IMR-90 (cell line): ENCODE measurements at regions not wholly inside any gene's neighbourhood (a gene's known extent, or its start where the extent isn't known, plus 50 kb on each side); places are given as distances from the start of the nearest gene placed in this dataset.

Source experiments
- ATAC-seq: fragments of 200-7000 bp; cut with Tn5 transposase; 2 replicates; pipeline ENCODE4 v1.9.1; 2020; ENCODE audit warnings: low read depth, mild to moderate bottlenecking, moderate library complexity
- BruUV-seq: library from RNA; stranded (reverse); fragments of 400-500 nt; replicated peaks from 2 replicates; lab custom pipeline; 2021; lab: Mats Ljungman, UMichigan
- CTCF ChIA-PET: fragments of 300-600 bp; formaldehyde crosslinking; extraction: SDS; loops from one replicate; lab custom pipeline; 2021; ENCODE audit warnings: antibody characterized with exemption; lab: Yijun Ruan, JAX
- POLR2A ChIA-PET: fragments of 300-600 bp; sonication (Branson Sonifier 250); formaldehyde crosslinking; loops from one replicate; lab custom pipeline; 2022; ENCODE audit warnings: antibody characterized with exemption; ENCODE audit not compliant: unreplicated experiment; lab: Charles Lee
- DNase-seq: peaks from one replicate; pipeline ENCODE4 v3.0.0; 2013
- H2AFZ ChIP-seq: replicated peaks from 2 replicates; pipeline ENCODE3; 2013; ENCODE audit warnings: low read length, mild to moderate bottlenecking; ENCODE audit not compliant: poor library complexity
- H2AK5ac ChIP-seq: 2 replicates; pipeline ENCODE4 v1.6.1; 2013; ENCODE audit warnings: low read depth, low read length, inconsistent platforms
- H2AK9ac ChIP-seq: replicated peaks from 2 replicates; pipeline ENCODE3; 2013; ENCODE audit warnings: mild to moderate bottlenecking, low read depth, low read length, moderate library complexity; ENCODE audit not compliant: poor library complexity
- H2BK120ac ChIP-seq: 2 replicates; pipeline ENCODE4 v1.6.1; 2013; ENCODE audit warnings: low read depth, low read length, inconsistent platforms
- H2BK15ac ChIP-seq: 3 replicates; pipeline ENCODE4 v1.6.1; 2013; ENCODE audit warnings: low read depth, low read length, inconsistent platforms
- H2BK20ac ChIP-seq: 2 replicates; pipeline ENCODE4 v1.6.1; 2013; ENCODE audit warnings: low read depth, mild to moderate bottlenecking, inconsistent platforms, low read length, moderate library complexity
- H2BK5ac ChIP-seq: 2 replicates; pipeline ENCODE4 v1.6.1; 2013; ENCODE audit warnings: mild to moderate bottlenecking, low read depth, low read length, inconsistent platforms; ENCODE audit not compliant: poor library complexity, severe bottlenecking
- H3K14ac ChIP-seq: replicated peaks from 2 replicates; pipeline ENCODE4 v1.6.1; 2013; ENCODE audit warnings: low read depth, low read length, inconsistent platforms
- H3K18ac ChIP-seq: 2 replicates; pipeline ENCODE4 v1.6.1; 2013; ENCODE audit warnings: low read depth, low read length, control low read depth
- H3K23ac ChIP-seq: 2 replicates; pipeline ENCODE4 v1.6.1; 2013; ENCODE audit warnings: low read depth, low read length, inconsistent platforms
- H3K27ac ChIP-seq: 2 replicates; pipeline ENCODE4 v1.5.1; 2013; ENCODE audit warnings: mild to moderate bottlenecking, control low read depth, low read length; ENCODE audit not compliant: insufficient read depth
- H3K27me3 ChIP-seq: 2 replicates; pipeline ENCODE4 v1.6.1; 2013; ENCODE audit warnings: low read length; ENCODE audit not compliant: control insufficient read depth, insufficient read depth
- H3K36me3 ChIP-seq: 2 replicates; pipeline ENCODE4 v1.6.1; 2013; ENCODE audit warnings: low read length, mixed read lengths; ENCODE audit not compliant: control insufficient read depth, insufficient read depth
- H3K4ac ChIP-seq: 2 replicates; pipeline ENCODE4 v1.6.1; 2013; ENCODE audit warnings: low read depth, low read length, inconsistent platforms
- H3K4me1 ChIP-seq: 2 replicates; pipeline ENCODE4 v1.6.1; 2013; ENCODE audit warnings: low read length, mixed read lengths; ENCODE audit not compliant: control insufficient read depth, insufficient read depth
- H3K4me2 ChIP-seq: 2 replicates; pipeline ENCODE4 v1.6.1; 2013; ENCODE audit warnings: low read depth, mild to moderate bottlenecking, control low read depth, low read length, moderate library complexity
- H3K4me3 ChIP-seq: 2 replicates; pipeline ENCODE4 v1.5.1; 2013; ENCODE audit warnings: low read depth, mild to moderate bottlenecking, control low read depth, low read length, moderate library complexity; ENCODE audit not compliant: insufficient read depth
- H3K56ac ChIP-seq: 2 replicates; pipeline ENCODE4 v1.6.1; 2013; ENCODE audit warnings: low read length, inconsistent platforms; ENCODE audit not compliant: insufficient read depth; ENCODE audit errors: extremely low read depth
- H3K79me1 ChIP-seq, 2 experiments: 2 replicates each; pipeline ENCODE4 v1.6.1; 2013; ENCODE audit warnings: low read length in 2 of 2, inconsistent platforms in 1 of 2, low read depth in 1 of 2
- H3K9ac ChIP-seq: 2 replicates; pipeline ENCODE4 v1.6.1; 2013; ENCODE audit warnings: low read depth, low read length, control low read depth
- H3K9me1 ChIP-seq: 2 replicates; pipeline ENCODE4 v1.6.1; 2013; ENCODE audit warnings: low read length, inconsistent platforms; ENCODE audit not compliant: insufficient read depth
- H3K9me3 ChIP-seq: 2 replicates; pipeline ENCODE4 v1.6.1; 2013; ENCODE audit warnings: low read length; ENCODE audit not compliant: control insufficient read depth, insufficient read depth
- H4K20me1 ChIP-seq: 2 replicates; pipeline ENCODE4 v1.6.1; 2013; ENCODE audit warnings: low read length, inconsistent platforms; ENCODE audit not compliant: insufficient read depth
- H4K5ac ChIP-seq: 2 replicates; pipeline ENCODE4 v1.6.1; 2013; ENCODE audit warnings: mild to moderate bottlenecking, low read depth, low read length, control low read depth
- H4K8ac ChIP-seq, 2 experiments: 2 replicates each; pipeline ENCODE4 v1.6.1; 2013; ENCODE audit warnings: low read depth in 2 of 2, low read length in 2 of 2, control low read depth in 1 of 2, inconsistent platforms in 1 of 2
- H4K91ac ChIP-seq: 2 replicates; pipeline ENCODE4 v1.6.1; 2013; ENCODE audit warnings: low read depth, low read length, inconsistent platforms; ENCODE audit not compliant: insufficient read depth
- CEBPB ChIP-seq: IDR thresholded peaks from 2 replicates; pipeline ENCODE4 v1.6.1; 2012; ENCODE audit warnings: low read depth, low read length, improper control_type of control experiment
- FOS ChIP-seq: fragments of 150-350 bp; IDR thresholded peaks from 2 replicates; pipeline ENCODE4 v1.6.1; 2016; ENCODE audit warnings: low read depth, low read length
- MAZ ChIP-seq: IDR thresholded peaks from 2 replicates; pipeline ENCODE4 v1.6.1; 2012; ENCODE audit warnings: low read depth, mild to moderate bottlenecking, low read length, improper control_type of control experiment, moderate library complexity, borderline replicate concordance
- NFE2L2 ChIP-seq: fragments of 150-350 bp; IDR thresholded peaks from 2 replicates; pipeline ENCODE4 v1.6.1; 2016; ENCODE audit warnings: low read depth, mild to moderate bottlenecking, low read length
- RAD21 ChIP-seq: IDR thresholded peaks from 2 replicates; pipeline ENCODE4 v1.6.1; 2012; ENCODE audit warnings: low read length, improper control_type of control experiment
- WGBS, 2 experiments: methylation state at CpG; one replicate each; pipeline versions ENCODE4 v1.1.5 to v1.1.7; 2013; ENCODE audit warnings: missing lambda C conversion rate in 2 of 2; ENCODE audit not compliant: insufficient read length in 1 of 2; ENCODE audit errors: extremely low coverage in 2 of 2; 5-methylcytosine and 5-hydroxymethylcytosine counted together
- dilution Hi-C: fragments of 300-500 bp; cut with HindIII; formaldehyde crosslinking; loops from one replicate; pipeline ENCODE4 v1.14.3; 2018; ENCODE audit warnings: low sequenced_read_pairs; ENCODE audit not compliant: unreplicated experiment
- in situ Hi-C: fragments of 300-500 bp; cut with MboI; formaldehyde crosslinking; loops from 3 replicates; pipeline ENCODE4 v1.14.3; 2019; ENCODE audit warnings: low sequenced_read_pairs, inconsistent platforms, mixed read lengths
- intact Hi-C: fragments of 100-400 bp; cut with micrococcal nuclease; formaldehyde crosslinking; loops from 2 replicates; pipeline ENCODE4 v1.10.0; 2022
- TF ChIP-seq, protein P1 (sequence below): fragments of 150-350 bp; IDR thresholded peaks from 2 replicates; pipeline ENCODE4 v1.6.1; 2017; ENCODE audit warnings: mild to moderate bottlenecking, antibody characterized with exemption, low read length, low read depth
- TF ChIP-seq, protein P2 (sequence below): conservative IDR thresholded peaks from 2 replicates; pipeline ENCODE4 v1.5.1; 2012; ENCODE audit warnings: mild to moderate bottlenecking, low read depth, low read length, improper control_type of control experiment

DNA sequence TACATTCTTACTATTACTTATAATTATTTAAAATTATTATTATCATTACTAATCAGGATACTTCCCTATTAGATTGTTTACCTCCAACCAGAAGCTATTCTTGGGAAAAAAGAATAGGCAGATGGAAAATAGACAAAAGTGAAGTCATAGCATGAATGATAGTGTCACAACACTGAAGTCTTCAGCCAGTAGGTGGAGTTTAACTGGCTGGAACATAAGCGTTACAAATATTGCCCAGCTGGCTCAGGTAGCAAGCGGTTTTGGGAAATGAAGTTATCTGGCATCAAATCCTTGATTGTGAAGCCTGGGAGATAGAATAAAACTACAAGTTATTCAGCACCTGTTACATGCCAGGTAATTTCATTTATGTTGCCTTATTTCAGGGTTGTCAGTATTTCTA lies 762.9 kb downstream of the C12orf50 start:
- no peaks in the 10 kb centered on the region for H3K27me3 ChIP-seq
- ChIA-PET POLR2A (no interaction called here), CTCF (interaction anchor here (0.6 to 1.4 kb wide), 2 partner anchors 8 to 592 kb away, joined by 3 to 9 read pairs; no protein-coding TSS in a partner anchor)
- peaks cover 6% of the 10 kb centered on the region; the same call in 1 of the 2 replicates for H3K9me1 ChIP-seq
- H2BK120ac ChIP-seq: no peak overlapping the region
- H3K4me1 ChIP-seq: peaks cover 2% of the 10 kb centered on the region; the same call in 1 of the 2 replicates
- no peak overlapping the region for H3K4me2 ChIP-seq
- H3K79me1 ChIP-seq: no peaks in the 10 kb centered on the region
- no peak overlapping the region for H2BK5ac ChIP-seq
- no peak overlapping the region for H3K56ac ChIP-seq
- dilution Hi-C loops: no loop called here
- no peak overlapping the region for H2AK9ac ChIP-seq
- no peaks in the 10 kb centered on the region for H4K20me1 ChIP-seq
- no peak overlapping the region for H3K18ac ChIP-seq
- H4K91ac ChIP-seq: no peak overlapping the region
- no peak overlapping the region for H4K8ac ChIP-seq
- no peak overlapping the region for H3K23ac ChIP-seq
- no peak overlapping the region for H3K14ac ChIP-seq
- no peak overlapping the region for H2AK5ac ChIP-seq
- H3K4me3 ChIP-seq: no peak overlapping the region
- no CpG with 5 or more reads among the region's 2 CpGs for WGBS, 2 experiments
- intact Hi-C loops: no loop called here
- TF ChIP-seq, protein P1, sequence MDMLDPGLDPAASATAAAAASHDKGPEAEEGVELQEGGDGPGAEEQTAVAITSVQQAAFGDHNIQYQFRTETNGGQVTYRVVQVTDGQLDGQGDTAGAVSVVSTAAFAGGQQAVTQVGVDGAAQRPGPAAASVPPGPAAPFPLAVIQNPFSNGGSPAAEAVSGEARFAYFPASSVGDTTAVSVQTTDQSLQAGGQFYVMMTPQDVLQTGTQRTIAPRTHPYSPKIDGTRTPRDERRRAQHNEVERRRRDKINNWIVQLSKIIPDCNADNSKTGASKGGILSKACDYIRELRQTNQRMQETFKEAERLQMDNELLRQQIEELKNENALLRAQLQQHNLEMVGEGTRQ: no peak
- TF ChIP-seq RAD21 (no peak), MAZ (no peak), FOS (no peak), CEBPB (no peak), NFE2L2 (no peak)
- TF ChIP-seq, protein P2, sequence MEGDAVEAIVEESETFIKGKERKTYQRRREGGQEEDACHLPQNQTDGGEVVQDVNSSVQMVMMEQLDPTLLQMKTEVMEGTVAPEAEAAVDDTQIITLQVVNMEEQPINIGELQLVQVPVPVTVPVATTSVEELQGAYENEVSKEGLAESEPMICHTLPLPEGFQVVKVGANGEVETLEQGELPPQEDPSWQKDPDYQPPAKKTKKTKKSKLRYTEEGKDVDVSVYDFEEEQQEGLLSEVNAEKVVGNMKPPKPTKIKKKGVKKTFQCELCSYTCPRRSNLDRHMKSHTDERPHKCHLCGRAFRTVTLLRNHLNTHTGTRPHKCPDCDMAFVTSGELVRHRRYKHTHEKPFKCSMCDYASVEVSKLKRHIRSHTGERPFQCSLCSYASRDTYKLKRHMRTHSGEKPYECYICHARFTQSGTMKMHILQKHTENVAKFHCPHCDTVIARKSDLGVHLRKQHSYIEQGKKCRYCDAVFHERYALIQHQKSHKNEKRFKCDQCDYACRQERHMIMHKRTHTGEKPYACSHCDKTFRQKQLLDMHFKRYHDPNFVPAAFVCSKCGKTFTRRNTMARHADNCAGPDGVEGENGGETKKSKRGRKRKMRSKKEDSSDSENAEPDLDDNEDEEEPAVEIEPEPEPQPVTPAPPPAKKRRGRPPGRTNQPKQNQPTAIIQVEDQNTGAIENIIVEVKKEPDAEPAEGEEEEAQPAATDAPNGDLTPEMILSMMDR: no peak
- H2BK20ac ChIP-seq: no peak overlapping the region
- ATAC-seq (no peak), DNase-seq (no peak)
- in situ Hi-C loops: no loop called here
- no peak overlapping the region for H3K4ac ChIP-seq
- no peak overlapping the region for H4K5ac ChIP-seq
- H3K36me3 ChIP-seq: no peaks in the 10 kb centered on the region
- no peaks in the 10 kb centered on the region for H3K9me3 ChIP-seq
- H3K9ac ChIP-seq: no peak overlapping the region
- H3K27ac ChIP-seq: no peak overlapping the region
- no TSS peak for BruUV-seq
- H2BK15ac ChIP-seq: no peak overlapping the region
- no peak overlapping the region for H2AFZ ChIP-seq
